Transverse colon (tissue), 4 donors: ENCODE measurements at regions not wholly inside any gene's neighbourhood (a gene's known extent, or its start where the extent isn't known, plus 50 kb on each side); places are given as distances from the start of the nearest gene placed in this dataset.

Source experiments
- POLR2A ChIP-seq: fragments of 450-650 bp; IDR thresholded peaks from one replicate; pipeline ENCODE4 v1.6.1; 2016; ENCODE audit warnings: antibody characterized with exemption, mild to moderate bottlenecking, moderate library complexity
- POLR2AphosphoS5 ChIP-seq, 3 donors: sonication (generic); formaldehyde crosslinking; IDR thresholded peaks; one replicate each; pipeline ENCODE4 v1.6.1; 2016; ENCODE audit warnings: antibody characterized with exemption in 3 of 3
- TF ChIP-seq, protein P1 (sequence below), 5 experiments: fragments of 200-600 bp in 3 of 5; fragments of 450-650 bp in 2 of 5; sonication (generic) in 3 of 5; IDR thresholded peaks; 1 replicate in 2 of 5; 2 replicates in 3 of 5; pipeline ENCODE4 v1.5.1; 2016 to 2017; ENCODE audit warnings: antibody characterized with exemption in 5 of 5, inconsistent platforms in 3 of 5, mild to moderate bottlenecking in 2 of 5, moderate library complexity in 1 of 5

DNA sequence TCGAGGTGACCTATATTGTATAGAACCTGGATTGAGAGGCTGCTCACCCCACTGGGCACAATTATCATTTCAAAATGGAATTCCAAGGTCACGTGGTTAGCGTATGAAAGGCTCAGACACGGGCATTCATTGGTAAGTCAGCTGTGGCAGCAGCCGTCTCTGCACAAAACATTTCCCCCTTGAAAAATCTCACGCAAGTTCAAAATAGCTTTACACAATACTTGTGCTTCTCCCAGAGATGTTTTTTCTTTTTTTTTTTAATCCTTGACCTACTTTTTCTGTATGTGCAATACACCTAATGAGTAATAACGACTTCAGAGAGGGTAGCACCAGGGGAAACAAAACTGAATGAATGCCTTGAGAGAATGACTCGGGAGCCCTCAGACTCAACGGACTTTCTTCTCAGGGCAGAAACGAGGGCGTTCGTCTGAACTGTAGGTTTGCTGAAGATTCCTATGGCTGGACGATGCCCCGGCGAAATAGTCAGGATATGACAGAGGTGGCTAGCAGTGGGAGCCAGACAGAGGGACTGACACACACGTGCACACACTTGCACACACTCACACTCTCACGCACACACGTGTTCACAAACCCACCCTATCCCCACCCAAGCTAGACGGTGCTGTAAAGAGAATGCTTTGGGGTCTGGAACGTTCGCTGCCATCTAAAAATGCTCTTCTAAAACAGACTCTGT is 77.8 kb downstream of the PDCL3 start:
- no peak for TF ChIP-seq POLR2A
- TF ChIP-seq, protein P1, sequence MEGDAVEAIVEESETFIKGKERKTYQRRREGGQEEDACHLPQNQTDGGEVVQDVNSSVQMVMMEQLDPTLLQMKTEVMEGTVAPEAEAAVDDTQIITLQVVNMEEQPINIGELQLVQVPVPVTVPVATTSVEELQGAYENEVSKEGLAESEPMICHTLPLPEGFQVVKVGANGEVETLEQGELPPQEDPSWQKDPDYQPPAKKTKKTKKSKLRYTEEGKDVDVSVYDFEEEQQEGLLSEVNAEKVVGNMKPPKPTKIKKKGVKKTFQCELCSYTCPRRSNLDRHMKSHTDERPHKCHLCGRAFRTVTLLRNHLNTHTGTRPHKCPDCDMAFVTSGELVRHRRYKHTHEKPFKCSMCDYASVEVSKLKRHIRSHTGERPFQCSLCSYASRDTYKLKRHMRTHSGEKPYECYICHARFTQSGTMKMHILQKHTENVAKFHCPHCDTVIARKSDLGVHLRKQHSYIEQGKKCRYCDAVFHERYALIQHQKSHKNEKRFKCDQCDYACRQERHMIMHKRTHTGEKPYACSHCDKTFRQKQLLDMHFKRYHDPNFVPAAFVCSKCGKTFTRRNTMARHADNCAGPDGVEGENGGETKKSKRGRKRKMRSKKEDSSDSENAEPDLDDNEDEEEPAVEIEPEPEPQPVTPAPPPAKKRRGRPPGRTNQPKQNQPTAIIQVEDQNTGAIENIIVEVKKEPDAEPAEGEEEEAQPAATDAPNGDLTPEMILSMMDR (IDR thresholded peaks at IDR 0.05) = no peak
- TF ChIP-seq POLR2AphosphoS5 (IDR thresholded peaks at IDR 0.05) = no peak
